Suprapubic skin (tissue), 4 donors: ENCODE measurements at regions not wholly inside any gene's neighbourhood (a gene's known extent, or its start where the extent isn't known, plus 50 kb on each side); places are given as distances from the start of the nearest gene placed in this dataset.

Source experiments
- POLR2A ChIP-seq, 2 donors: fragments of 450-650 bp; IDR thresholded peaks; one replicate each; pipeline ENCODE4 v1.6.1; 2017; ENCODE audit warnings: antibody characterized with exemption in 2 of 2, mild to moderate bottlenecking in 2 of 2, moderate library complexity in 2 of 2
- POLR2AphosphoS5 ChIP-seq, 3 donors: sonication (generic); formaldehyde crosslinking; IDR thresholded peaks; one replicate each; pipeline ENCODE4 v1.6.1; 2017; ENCODE audit warnings: antibody characterized with exemption in 3 of 3
- TF ChIP-seq, protein P1 (sequence below), 2 donors: fragments of 200-600 bp in 1 of 2; fragments of 450-650 bp in 1 of 2; sonication (generic) in 1 of 2; IDR thresholded peaks; one replicate each; pipeline ENCODE4 v1.5.1; 2016 to 2019; ENCODE audit warnings: antibody characterized with exemption in 2 of 2, mild to moderate bottlenecking in 1 of 2, moderate library complexity in 1 of 2

DNA sequence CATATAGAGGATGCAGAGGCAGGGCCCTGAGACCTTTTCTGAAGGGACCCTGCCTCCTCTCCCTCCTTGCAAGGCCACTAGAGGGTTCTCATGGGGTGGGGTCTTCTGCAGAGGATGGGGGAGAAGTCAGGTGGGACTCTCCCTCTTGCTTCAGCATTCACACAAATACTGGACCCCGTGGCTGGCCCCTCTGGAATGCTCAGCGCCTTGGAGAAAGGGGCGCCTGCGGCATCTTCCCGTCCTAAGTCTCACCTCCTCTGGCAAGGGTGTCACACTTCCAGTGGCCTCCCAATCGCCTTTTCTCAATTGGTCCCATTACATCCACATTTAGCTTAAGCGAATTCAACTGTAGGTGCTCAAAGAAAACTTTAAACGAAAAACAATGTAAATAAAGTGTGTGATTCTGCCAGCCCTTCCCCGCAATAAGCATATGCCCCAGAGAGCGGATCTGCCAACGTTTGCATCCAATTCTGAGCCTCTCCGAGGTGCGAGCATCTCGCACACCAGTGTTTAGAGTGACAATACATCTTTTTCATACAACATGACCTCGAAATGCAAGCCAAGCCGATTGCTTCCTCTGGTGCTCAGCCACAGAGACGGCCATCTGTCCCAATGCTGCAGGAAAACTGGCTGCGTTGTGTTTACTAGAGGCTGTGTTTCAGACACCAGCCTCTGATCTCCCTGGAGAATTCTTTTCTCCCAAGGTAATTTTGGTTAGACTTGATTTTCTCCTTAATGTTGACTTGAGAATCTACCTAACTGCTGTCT is 69.1 kb upstream of the WASF3 start:
- TF ChIP-seq, protein P1, sequence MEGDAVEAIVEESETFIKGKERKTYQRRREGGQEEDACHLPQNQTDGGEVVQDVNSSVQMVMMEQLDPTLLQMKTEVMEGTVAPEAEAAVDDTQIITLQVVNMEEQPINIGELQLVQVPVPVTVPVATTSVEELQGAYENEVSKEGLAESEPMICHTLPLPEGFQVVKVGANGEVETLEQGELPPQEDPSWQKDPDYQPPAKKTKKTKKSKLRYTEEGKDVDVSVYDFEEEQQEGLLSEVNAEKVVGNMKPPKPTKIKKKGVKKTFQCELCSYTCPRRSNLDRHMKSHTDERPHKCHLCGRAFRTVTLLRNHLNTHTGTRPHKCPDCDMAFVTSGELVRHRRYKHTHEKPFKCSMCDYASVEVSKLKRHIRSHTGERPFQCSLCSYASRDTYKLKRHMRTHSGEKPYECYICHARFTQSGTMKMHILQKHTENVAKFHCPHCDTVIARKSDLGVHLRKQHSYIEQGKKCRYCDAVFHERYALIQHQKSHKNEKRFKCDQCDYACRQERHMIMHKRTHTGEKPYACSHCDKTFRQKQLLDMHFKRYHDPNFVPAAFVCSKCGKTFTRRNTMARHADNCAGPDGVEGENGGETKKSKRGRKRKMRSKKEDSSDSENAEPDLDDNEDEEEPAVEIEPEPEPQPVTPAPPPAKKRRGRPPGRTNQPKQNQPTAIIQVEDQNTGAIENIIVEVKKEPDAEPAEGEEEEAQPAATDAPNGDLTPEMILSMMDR (IDR thresholded peaks at IDR 0.05): no peak
- TF ChIP-seq POLR2A (IDR thresholded peaks at IDR 0.05): no peak
- no peak for TF ChIP-seq POLR2AphosphoS5 (IDR thresholded peaks at IDR 0.05)
